Type B pancreatic cell (in vitro differentiated cells): ENCODE measurements at regions not wholly inside any gene's neighbourhood (a gene's known extent, or its start where the extent isn't known, plus 50 kb on each side); places are given as distances from the start of the nearest gene placed in this dataset.

Source experiments
- DNase-seq: peaks from one replicate; pipeline ENCODE4 v3.0.0; 2021; ENCODE audit warnings: mixed read lengths; ENCODE audit not compliant: unreplicated experiment; ENCODE audit errors: extremely low spot score
- H3K27ac Mint-ChIP-seq: 2 replicates; pipeline ENCODE4 v1.8.0; 2021; ENCODE audit warnings: mild to moderate bottlenecking, mixed read lengths
- H3K27me3 Mint-ChIP-seq: 2 replicates; pipeline ENCODE4 v1.8.0; 2021; ENCODE audit warnings: mixed read lengths
- H3K36me3 Mint-ChIP-seq: 2 replicates; pipeline ENCODE4 v1.8.0; 2021; ENCODE audit warnings: mixed read lengths
- H3K4me1 Mint-ChIP-seq: one replicate; pipeline ENCODE4 v1.8.0; 2021; ENCODE audit warnings: mixed read lengths; ENCODE audit not compliant: unreplicated experiment
- H3K4me3 Mint-ChIP-seq: 2 replicates; pipeline ENCODE4 v1.8.0; 2021; ENCODE audit warnings: mild to moderate bottlenecking, mixed read lengths
- H3K9me3 Mint-ChIP-seq: 2 replicates; pipeline ENCODE4 v1.8.0; 2021; ENCODE audit warnings: mixed read lengths
- CTCF ChIP-seq: fragments of 200-600 bp; sonication (generic); conservative IDR thresholded peaks from 2 replicates; pipeline ENCODE4 v1.5.0; 2021; ENCODE audit warnings: antibody characterized with exemption, mild to moderate bottlenecking

- no peaks in the 10 kb centered on the region for H3K36me3 Mint-ChIP-seq
- no peak overlapping the region for H3K27ac Mint-ChIP-seq
- no peaks in the 10 kb centered on the region for H3K4me1 Mint-ChIP-seq
- DNase-seq, result no peak
- no peak for TF ChIP-seq CTCF
- H3K9me3 Mint-ChIP-seq, result no peaks in the 10 kb centered on the region
- no peaks in the 10 kb centered on the region for H3K27me3 Mint-ChIP-seq
- no peak overlapping the region for H3K4me3 Mint-ChIP-seq
Observed at GRCh38 chr4:64829749-64830148, 420.5 kb upstream of the TECRL start.

- DNase-seq, result no peak
- Mint-ChIP-seq H3K9me3 (no peaks in the 10 kb centered on the region), H3K4me3 (no peak overlapping the region), H3K4me1 (no peaks in the 10 kb centered on the region), H3K27me3 (no peaks in the 10 kb centered on the region), H3K36me3 (no peaks in the 10 kb centered on the region), H3K27ac (no peak overlapping the region)
- no peak for TF ChIP-seq CTCF
Observed at GRCh38 chr4:64824591-64824990, 415.3 kb upstream of the TECRL start.

GRCh38 chr4:64822405-64822804, 413.2 kb upstream of the TECRL start:
- no peak overlapping the region for H3K27ac Mint-ChIP-seq
- no peak for DNase-seq
- no peak for TF ChIP-seq CTCF
- no peak overlapping the region for H3K4me3 Mint-ChIP-seq
- no peaks in the 10 kb centered on the region for H3K27me3 Mint-ChIP-seq
- no peaks in the 10 kb centered on the region for H3K9me3 Mint-ChIP-seq
- no peaks in the 10 kb centered on the region for H3K4me1 Mint-ChIP-seq
- no peaks in the 10 kb centered on the region for H3K36me3 Mint-ChIP-seq

GRCh38 chr4:64821219-64821976, 412.1 kb upstream of the TECRL start:
- no peaks in the 10 kb centered on the region for H3K4me1 Mint-ChIP-seq
- no peak for TF ChIP-seq CTCF
- H3K4me3 Mint-ChIP-seq, result no peak overlapping the region
- H3K36me3 Mint-ChIP-seq, result no peaks in the 10 kb centered on the region
- H3K9me3 Mint-ChIP-seq, result no peaks in the 10 kb centered on the region
- DNase-seq, result no peak
- H3K27ac Mint-ChIP-seq, result no peak overlapping the region
- no peaks in the 10 kb centered on the region for H3K27me3 Mint-ChIP-seq

- H3K4me1 Mint-ChIP-seq, result no peaks in the 10 kb centered on the region
- DNase-seq, result no peak
- H3K9me3 Mint-ChIP-seq, result no peaks in the 10 kb centered on the region
- H3K27ac Mint-ChIP-seq, result no peak overlapping the region
- H3K36me3 Mint-ChIP-seq, result no peaks in the 10 kb centered on the region
- H3K4me3 Mint-ChIP-seq, result no peak overlapping the region
- H3K27me3 Mint-ChIP-seq, result no peaks in the 10 kb centered on the region
- TF ChIP-seq CTCF, result no peak
Observed at GRCh38 chr4:64814616-64815015, 405.4 kb upstream of the TECRL start.

GRCh38 chr4:64807821-64808220, 398.6 kb upstream of the TECRL start:
- TF ChIP-seq CTCF, result no peak
- H3K27ac Mint-ChIP-seq, result no peak overlapping the region
- no peaks in the 10 kb centered on the region for H3K4me1 Mint-ChIP-seq

More at GRCh38 chr4:64807821-64808220, 398.6 kb upstream of the TECRL start:
- no peak overlapping the region for H3K4me3 Mint-ChIP-seq
- no peak for DNase-seq
- H3K9me3 Mint-ChIP-seq, result no peaks in the 10 kb centered on the region
- no peaks in the 10 kb centered on the region for H3K27me3 Mint-ChIP-seq
- no peaks in the 10 kb centered on the region for H3K36me3 Mint-ChIP-seq
